ENCODE measurements at regions not wholly inside any gene's neighbourhood (a gene's known extent, or its start where the extent isn't known, plus 50 kb on each side); places are given as distances from the start of the nearest gene placed in this dataset.

- H3K4me1 ChIP-seq (ENCODE audit: control insufficient read depth, extremely low read depth, insufficient read depth, low read length): no peaks in the 10 kb centered on the region
- H3K4me3 ChIP-seq (replicated peaks in 1 of 4; ENCODE audit: control extremely low read depth in 1 of 4, insufficient read depth in 1 of 4, low read depth in 3 of 4, low read length in 4 of 4): no peak overlapping the region
- no peak overlapping the region for H2AFZ ChIP-seq (ENCODE audit: low read length)
- no peaks in the 10 kb centered on the region for H3K36me3 ChIP-seq (ENCODE audit: control insufficient read depth, insufficient read depth, low read length)
- no peak overlapping the region for H3K9ac ChIP-seq (ENCODE audit: insufficient read depth, low read length)
- H3K4me2 ChIP-seq (ENCODE audit: extremely low read depth, insufficient read depth, low read length): no peak overlapping the region
- no peaks in the 10 kb centered on the region for H3K9me3 ChIP-seq (ENCODE audit: control insufficient read depth, insufficient read depth, low read depth, low read length)
- no peaks in the 10 kb centered on the region for H3K79me2 ChIP-seq (ENCODE audit: control insufficient read depth, insufficient read depth, low read length)
- no peak overlapping the region for H3K27ac ChIP-seq (ENCODE audit: insufficient read depth, low read length)
- no peak for DNase-seq (ENCODE audit: low read depth in 2 of 2)
- TF ChIP-seq CTCF (conservative IDR thresholded peaks at IDR 0.05 in 1 of 2, IDR thresholded peaks at IDR 0.05 in 1 of 2; ENCODE audit: low read depth in 1 of 2, low read length in 2 of 2) (no peak), EZH2 (IDR thresholded peaks at IDR 0.05; ENCODE audit: low read length, missing control alignments) (no peak)
- H3K27me3 ChIP-seq (ENCODE audit: control insufficient read depth, insufficient read depth, low read length): no peaks in the 10 kb centered on the region
- no peaks in the 10 kb centered on the region for H4K20me1 ChIP-seq (ENCODE audit: control insufficient read depth, extremely low read depth, insufficient read depth, low read length)
These were observed 210.0 kb downstream of the ASMT start for GRCh38 chrX:1824855-1825254.

- Histone ChIP-seq H4K20me1 (ENCODE audit: control insufficient read depth, extremely low read depth, insufficient read depth, low read length) (no peaks in the 10 kb centered on the region), H3K4me3 (replicated peaks in 1 of 4; ENCODE audit: control extremely low read depth in 1 of 4, insufficient read depth in 1 of 4, low read depth in 3 of 4, low read length in 4 of 4) (no peak overlapping the region), H3K79me2 (ENCODE audit: control insufficient read depth, insufficient read depth, low read length) (no peaks in the 10 kb centered on the region), H3K27ac (ENCODE audit: insufficient read depth, low read length) (no peak overlapping the region), H3K27me3 (ENCODE audit: control insufficient read depth, insufficient read depth, low read length) (no peaks in the 10 kb centered on the region), H3K9ac (ENCODE audit: insufficient read depth, low read length) (no peak overlapping the region), H3K36me3 (ENCODE audit: control insufficient read depth, insufficient read depth, low read length) (no peaks in the 10 kb centered on the region), H3K4me1 (ENCODE audit: control insufficient read depth, extremely low read depth, insufficient read depth, low read length) (no peaks in the 10 kb centered on the region), H3K9me3 (ENCODE audit: control insufficient read depth, insufficient read depth, low read depth, low read length) (no peaks in the 10 kb centered on the region), H3K4me2 (ENCODE audit: extremely low read depth, insufficient read depth, low read length) (no peak overlapping the region), H2AFZ (ENCODE audit: low read length) (no peak overlapping the region)
- DNase-seq (ENCODE audit: low read depth in 2 of 2): no peak
- no peak for TF ChIP-seq EZH2 (IDR thresholded peaks at IDR 0.05; ENCODE audit: low read length, missing control alignments)
- TF ChIP-seq CTCF (conservative IDR thresholded peaks at IDR 0.05 in 1 of 2, IDR thresholded peaks at IDR 0.05 in 1 of 2; ENCODE audit: low read depth in 1 of 2, low read length in 2 of 2): no peak
These were observed 218.9 kb downstream of the ASMT start for GRCh38 chrX:1833656-1834360.

GRCh38 chrX:1835056-1835455 is 220.2 kb downstream of the ASMT start:
- no peak overlapping the region for H3K9ac ChIP-seq (ENCODE audit: insufficient read depth, low read length)
- no peak overlapping the region for H3K27ac ChIP-seq (ENCODE audit: insufficient read depth, low read length)
- no peak overlapping the region for H2AFZ ChIP-seq (ENCODE audit: low read length)
- no peak for DNase-seq (ENCODE audit: low read depth in 2 of 2)
- no peak for TF ChIP-seq CTCF (conservative IDR thresholded peaks at IDR 0.05 in 1 of 2, IDR thresholded peaks at IDR 0.05 in 1 of 2; ENCODE audit: low read depth in 1 of 2, low read length in 2 of 2)
- no peak for TF ChIP-seq EZH2 (IDR thresholded peaks at IDR 0.05; ENCODE audit: low read length, missing control alignments)
- no peaks in the 10 kb centered on the region for H3K9me3 ChIP-seq (ENCODE audit: control insufficient read depth, insufficient read depth, low read depth, low read length)
- no peaks in the 10 kb centered on the region for H3K27me3 ChIP-seq (ENCODE audit: control insufficient read depth, insufficient read depth, low read length)
- no peak overlapping the region for H3K4me3 ChIP-seq (replicated peaks in 1 of 4; ENCODE audit: control extremely low read depth in 1 of 4, insufficient read depth in 1 of 4, low read depth in 3 of 4, low read length in 4 of 4)
- H4K20me1 ChIP-seq (ENCODE audit: control insufficient read depth, extremely low read depth, insufficient read depth, low read length): no peaks in the 10 kb centered on the region
- H3K4me1 ChIP-seq (ENCODE audit: control insufficient read depth, extremely low read depth, insufficient read depth, low read length): no peaks in the 10 kb centered on the region
- H3K4me2 ChIP-seq (ENCODE audit: extremely low read depth, insufficient read depth, low read length): no peak overlapping the region
- no peaks in the 10 kb centered on the region for H3K36me3 ChIP-seq (ENCODE audit: control insufficient read depth, insufficient read depth, low read length)
- H3K79me2 ChIP-seq (ENCODE audit: control insufficient read depth, insufficient read depth, low read length): no peaks in the 10 kb centered on the region

All from fibroblast of lung (primary cell).